ENCODE measurements at regions not wholly inside any gene's neighbourhood (a gene's known extent, or its start where the extent isn't known, plus 50 kb on each side); places are given as distances from the start of the nearest gene placed in this dataset.
"Not testable (repeated sequence)": the region's sequence is repeated elsewhere in the genome, so short reads cannot be mapped to it uniquely, and the experiment has no call there.

- no peak for DNase-seq
Measured at GRCh38 chr21:15204970-15205286, 140.1 kb upstream of the NRIP1 start.

DNA sequence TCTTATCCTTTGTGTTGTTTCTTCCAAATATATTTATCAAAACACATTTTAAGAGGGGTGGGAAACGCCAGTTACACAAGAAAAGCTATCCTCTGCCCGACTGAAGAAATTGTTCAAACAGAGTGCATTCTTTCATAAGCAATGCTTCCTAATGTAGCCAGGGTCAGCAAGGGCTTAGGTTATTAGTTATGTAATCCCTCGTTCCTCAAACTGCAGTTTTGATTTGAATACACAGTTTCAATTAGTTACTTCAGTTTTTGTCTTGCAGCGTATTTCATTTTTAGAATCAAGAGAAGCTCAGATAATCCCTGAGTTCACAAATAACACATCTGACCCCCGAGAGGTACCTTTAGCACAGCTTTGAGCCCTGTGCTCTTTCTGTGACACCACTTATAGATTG lies 141.7 kb upstream of the NRIP1 start:
- no peak for DNase-seq

GRCh38 chr21:15207231-15207630 lies 142.4 kb upstream of the NRIP1 start:
- no peak for DNase-seq

- no peak for DNase-seq
Measured at GRCh38 chr21:15207635-15208370, 143.0 kb upstream of the NRIP1 start.

DNA sequence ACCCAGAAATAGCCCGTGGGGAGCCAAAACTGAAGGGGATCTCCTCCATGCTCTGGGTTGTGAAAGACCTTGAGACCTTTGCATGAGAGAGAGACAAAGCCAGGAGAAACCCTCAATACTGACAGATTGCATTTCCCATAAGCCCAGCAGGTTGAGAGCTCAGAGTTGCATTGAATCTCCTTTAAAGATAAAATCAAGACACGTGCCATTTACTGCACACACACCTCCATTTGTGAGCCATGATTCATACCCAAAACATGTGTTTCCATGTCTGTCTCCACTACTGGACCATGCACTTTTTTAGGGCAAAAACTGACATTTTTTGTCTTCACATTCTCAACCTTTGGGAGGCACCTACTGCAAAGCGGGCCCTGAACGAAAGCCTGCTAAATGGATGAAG lies 144.0 kb upstream of the NRIP1 start:
- DNase-seq, result no peak

DNA sequence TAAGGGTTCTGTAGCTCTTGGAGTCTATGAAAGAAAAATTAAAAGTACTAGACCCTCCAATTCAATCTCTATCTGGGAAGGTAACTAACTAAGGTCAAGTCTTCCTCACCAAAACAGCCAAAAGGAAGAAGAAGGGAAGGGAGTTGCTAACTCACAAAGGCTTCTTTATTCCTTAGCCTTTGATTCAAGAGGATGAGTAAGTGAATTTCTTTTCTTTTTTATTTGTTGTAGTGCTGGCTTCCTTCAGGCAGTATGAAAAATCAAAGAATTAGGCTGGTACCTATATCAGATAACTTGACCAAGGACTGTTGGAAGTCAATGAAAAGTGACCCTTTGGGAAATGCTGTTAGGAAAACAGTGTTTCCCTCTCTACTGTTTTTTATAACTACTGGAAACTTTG lies 144.4 kb upstream of the NRIP1 start:
- DNase-seq, result no peak

GRCh38 chr21:15210235-15210678 lies 145.5 kb upstream of the NRIP1 start:
- no peak for DNase-seq

- no peak for DNase-seq
Measured at GRCh38 chr21:15211491-15212133, 146.8 kb upstream of the NRIP1 start.

GRCh38 chr21:15212206-15212605 lies 147.4 kb upstream of the NRIP1 start:
- no peak for DNase-seq

DNA sequence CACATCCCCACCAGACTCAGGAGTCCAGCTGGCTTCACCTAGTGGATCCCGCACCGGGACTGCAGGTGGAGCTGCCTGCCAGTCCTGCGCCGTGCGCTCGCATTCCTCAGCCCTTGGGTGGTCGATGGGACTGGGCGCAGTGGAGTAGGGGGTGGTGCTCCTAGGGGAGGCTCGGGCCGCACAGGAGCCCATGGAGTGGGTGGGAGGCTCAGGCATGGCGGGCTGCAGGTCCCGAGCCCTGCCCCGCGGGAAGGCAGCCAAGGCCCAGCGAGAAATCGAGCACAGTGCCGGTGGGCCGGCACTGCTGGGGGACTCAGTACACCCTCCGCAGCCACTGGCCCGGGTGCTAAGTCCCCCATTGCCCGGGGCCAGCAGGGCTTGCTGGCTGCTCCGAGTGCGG lies 153.7 kb upstream of the NRIP1 start:
- not testable (repeated sequence) for DNase-seq

DNA sequence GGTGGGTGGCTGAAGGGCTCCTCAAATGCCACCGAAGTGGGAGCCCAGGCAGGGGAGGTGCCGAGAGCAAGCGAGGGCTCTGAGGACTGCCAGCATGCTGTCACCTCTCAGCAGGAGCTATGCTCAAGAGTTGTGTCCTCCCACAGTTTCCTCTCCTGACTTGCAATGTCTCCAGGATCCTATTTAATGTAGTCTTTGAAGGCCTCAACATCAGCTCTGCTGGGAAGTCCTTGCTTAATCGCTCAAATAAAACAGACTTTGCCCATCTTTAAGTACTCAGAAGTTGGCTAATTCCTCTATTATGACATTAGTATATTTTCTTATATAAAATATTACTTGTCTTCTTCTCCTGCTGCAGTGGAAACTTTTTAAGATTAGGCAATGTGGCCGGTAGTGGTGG lies 154.2 kb upstream of the NRIP1 start:
- DNase-seq, result no peak

GRCh38 chr21:15219894-15220293 lies 155.1 kb upstream of the NRIP1 start:
- no peak for DNase-seq

DNA sequence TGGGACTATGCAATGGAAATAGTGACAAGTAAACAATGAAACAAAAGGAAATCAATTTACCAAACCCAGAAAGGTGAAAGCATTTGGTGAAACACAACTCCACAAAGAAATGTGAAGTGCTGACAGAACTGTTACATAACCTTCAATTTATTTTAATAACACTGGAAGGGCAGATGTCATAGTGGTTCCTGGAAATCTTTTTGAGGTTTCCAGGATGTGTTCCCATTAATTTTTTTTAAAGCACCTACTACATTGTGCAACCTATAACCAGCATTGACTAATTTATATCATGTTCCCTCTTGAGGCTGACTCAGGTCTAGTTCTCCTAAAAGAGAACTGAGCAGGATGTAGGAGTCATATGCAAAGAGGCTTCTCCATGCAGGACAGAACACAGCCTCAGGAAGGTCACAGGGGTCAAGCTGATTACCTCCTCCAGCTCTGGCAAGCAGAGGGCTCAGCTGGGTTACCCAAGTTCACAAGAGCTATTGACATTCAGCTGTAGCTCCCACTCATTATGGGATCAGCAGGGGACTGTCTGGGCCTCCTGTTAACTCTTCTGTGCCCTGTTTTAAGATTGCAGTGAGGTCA lies 157.1 kb upstream of the NRIP1 start:
- DNase-seq, result peak; percentile 63 to 80

DNA sequence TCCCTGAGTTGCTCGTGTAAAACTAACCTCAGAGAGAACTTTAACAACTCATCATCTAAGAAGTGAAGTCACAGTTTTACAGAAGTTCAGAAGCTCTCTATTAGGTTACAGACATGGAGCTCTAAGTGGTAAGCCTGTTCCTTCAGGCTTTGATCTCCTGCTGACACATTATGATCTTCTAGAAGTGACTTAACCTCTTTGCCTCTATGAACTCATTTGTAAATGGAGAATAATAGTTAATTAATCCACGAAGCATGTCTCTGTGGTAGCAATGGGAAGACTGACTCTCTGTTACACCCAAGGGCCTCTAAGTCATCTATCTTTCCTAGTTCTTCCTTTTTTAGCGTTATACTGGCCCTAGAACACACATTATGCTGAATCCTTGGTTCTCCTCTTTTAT lies 157.9 kb upstream of the NRIP1 start:
- no peak for DNase-seq

DNA sequence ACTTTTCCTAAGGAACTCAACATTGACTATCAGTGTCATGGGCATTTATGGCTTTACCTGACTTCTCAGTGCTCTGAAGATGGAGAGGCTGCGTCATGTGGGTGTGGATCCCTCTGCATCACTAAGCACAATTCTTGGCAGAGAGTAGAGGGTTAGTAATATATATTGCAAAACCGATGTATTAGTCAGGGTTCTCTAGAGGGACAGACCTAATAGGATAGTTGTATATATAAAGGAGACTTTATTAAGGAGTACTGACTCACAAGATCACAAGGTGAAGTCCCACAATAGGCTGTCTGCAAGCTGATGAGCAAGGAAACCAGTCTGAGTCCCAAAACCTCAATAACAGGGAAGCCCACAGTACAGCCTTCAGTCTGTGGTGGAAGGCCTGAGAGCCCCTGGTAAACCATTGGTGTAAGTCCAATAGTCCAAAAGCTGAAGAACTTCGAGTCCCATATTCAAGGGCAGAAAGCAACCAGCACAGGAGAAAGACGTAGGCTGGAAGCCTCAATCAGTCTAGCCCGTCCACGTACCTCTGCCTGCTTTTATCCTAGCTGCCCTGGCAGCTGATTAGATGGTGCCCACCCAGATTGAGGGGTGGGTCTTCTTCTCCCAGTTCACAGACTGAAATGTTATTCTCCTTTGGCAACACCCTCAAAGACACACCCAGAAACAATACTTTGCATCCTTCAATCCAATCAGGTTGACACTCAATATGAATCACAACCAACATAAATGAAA lies 159.7 kb upstream of the NRIP1 start:
- no peak for DNase-seq

- no peak for DNase-seq
Measured at GRCh38 chr21:15227919-15228318, 163.1 kb upstream of the NRIP1 start.

DNA sequence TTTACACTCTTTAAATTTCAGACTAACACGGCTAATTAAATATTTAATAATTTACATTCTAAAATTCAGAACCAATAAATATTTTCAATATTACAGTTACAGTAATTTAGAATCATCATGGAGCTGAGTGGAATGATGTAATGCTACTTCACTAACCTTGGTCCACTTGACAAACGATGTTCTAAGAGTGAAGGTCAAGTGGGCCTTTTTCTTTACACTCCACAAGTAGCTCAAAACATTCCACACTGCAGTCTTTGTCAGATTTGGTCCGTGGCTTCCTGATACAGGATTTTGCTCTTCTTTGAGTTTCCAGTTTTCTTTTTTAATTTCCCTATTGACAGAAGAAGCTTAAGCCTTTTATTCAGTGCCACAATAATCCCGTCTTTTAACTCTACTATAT lies 164.6 kb upstream of the NRIP1 start:
- no peak for DNase-seq

DNA sequence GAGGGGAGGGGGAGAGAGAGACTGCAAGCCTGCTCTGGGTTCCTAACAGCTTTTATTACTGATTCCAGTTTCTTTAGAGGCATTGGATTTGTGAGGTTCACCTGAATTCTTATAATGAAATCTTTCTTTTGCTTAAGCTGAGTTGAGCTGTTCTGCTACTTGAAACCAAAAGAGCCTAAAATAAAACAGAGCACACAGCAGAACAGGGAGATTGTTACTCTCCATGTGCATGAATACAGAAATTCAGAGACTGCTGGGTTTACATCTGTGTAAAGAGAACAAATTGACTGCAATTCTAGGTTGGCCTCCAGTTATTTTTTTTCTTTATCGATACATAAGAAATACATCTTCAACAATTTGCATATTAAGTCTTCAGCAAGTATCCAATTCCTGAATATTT lies 168.8 kb upstream of the NRIP1 start:
- DNase-seq, result no peak

- DNase-seq, result no peak
Measured at GRCh38 chr21:15236111-15236510, 171.3 kb upstream of the NRIP1 start.

DNA sequence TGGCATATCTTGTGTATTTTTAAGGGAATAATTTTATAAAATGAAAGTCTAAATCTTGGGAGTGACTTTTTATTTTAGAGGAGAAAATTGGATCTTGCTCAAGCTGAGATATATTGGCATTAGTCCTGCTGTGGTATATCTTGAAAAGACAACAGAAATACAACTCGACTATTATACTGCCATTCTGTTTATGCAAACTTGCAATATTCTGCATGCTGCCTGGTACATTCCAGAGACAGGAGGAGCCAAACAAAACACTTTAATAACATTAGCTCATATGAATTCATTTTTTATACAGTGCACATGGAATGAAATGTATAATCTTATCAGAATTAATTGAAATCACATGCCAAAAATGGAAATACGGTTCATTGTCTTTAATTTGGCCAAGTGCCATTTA lies 176.0 kb upstream of the NRIP1 start:
- DNase-seq, result no peak

DNA sequence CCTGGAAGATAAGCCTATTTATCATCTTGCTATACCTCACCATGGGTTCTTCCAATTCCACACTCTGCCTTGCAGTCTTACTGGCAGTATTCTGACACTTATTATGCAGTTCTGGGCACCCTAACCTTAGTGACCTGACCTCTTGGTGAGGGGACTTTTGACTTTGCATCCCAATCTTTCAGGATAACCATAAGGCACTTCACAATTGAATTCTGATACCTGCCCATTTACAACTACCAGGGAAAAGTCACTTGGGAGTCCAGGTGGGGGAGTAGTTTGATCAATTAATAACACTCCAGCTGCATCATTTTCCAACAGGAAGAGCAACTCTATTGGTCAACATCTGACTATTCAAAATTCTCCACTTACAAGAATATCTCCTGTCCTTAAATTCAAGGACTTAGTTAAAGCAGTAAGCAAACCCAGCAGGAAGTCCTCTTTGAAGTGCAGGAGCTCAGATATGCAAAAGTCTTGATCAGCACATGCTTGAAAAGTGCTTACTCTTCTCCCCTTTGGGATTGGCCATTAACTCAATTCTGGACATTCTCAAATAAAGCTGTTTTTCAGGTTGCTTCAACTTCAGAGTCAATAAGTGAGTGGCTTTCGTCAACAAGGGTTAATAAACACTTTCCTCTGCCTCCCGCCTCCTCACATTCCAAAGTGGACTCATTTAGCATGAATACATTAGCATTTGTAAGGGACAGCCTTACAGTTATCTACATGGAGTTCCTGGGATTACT lies 177.4 kb upstream of the NRIP1 start:
- no peak for DNase-seq

- DNase-seq, result no peak
Measured at GRCh38 chr21:15242906-15243305, 178.1 kb upstream of the NRIP1 start.

DNA sequence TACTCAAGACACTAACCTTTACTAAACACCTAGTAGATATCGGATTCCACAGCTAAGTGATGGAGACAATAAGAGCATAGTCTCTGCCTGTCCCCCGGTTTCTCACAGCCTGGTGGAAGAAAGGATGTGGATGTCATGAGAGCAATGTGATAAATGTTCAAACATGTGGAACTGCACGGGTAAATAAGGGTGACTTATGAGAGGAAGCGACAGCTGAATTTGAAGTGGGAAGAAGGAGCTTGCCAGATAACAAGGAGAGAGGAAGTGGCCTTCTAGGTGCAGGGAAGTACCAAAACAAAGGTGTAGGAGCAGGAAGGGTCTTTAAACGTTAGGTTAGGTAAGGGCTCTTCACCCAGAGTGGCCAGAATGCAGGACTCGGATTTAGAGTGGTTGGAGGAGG lies 178.6 kb upstream of the NRIP1 start:
- no peak for DNase-seq
